ENCODE measurements at regions not wholly inside any gene's neighbourhood (a gene's known extent, or its start where the extent isn't known, plus 50 kb on each side); places are given as distances from the start of the nearest gene placed in this dataset.

DNA sequence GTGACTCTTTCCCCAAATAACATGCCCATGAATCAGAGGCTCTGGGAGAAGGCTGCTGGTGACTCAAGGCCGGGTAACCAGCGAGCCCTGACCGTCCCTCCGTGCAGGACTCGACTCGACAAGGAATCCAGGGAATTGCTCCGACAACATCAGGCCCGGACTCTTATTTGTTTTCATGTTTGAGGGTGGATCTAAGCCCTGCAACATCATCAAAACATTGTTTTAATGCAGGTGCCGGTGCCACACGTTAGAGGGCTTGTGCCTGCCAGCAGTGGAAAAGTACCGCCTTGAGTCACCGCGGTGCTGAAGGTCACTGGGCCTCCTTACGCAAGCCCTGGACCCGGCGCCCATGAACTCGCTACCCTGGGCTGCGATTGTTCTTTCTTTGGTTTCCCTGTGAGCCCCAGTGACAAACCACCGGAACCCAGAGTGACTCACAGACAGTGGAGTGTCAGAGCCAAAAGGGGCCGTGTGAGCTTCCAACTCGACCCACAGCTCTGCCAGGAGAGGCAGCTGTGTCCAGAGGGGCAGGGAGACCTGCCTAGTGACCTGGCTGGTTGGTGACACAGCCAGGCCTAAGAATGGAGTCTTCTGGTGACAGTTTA, 139.4 kb upstream of the SHH start:
- no peaks in the 10 kb centered on the region for H3K36me3 ChIP-seq
- H3K27me3 ChIP-seq: no peaks in the 10 kb centered on the region
- no peak overlapping the region for H3K27ac ChIP-seq
- 69% methylated on average over 21 of the region's 21 CpGs for WGBS
- H3K4me3 ChIP-seq: no peak overlapping the region
- TF ChIP-seq POLR2A (IDR thresholded peaks at IDR 0.05): no peak
- TF ChIP-seq EP300 (IDR thresholded peaks at IDR 0.05): no peak
- TF ChIP-seq CTCF (IDR thresholded peaks at IDR 0.05): no peak
- no peak for TF ChIP-seq POLR2AphosphoS5 (IDR thresholded peaks at IDR 0.05)
- no peak for DNase-seq (ENCODE audit: low spot score in 2 of 2)
- H3K4me1 ChIP-seq: no peaks in the 10 kb centered on the region
- no peaks in the 10 kb centered on the region for H3K9me3 ChIP-seq

- 92% methylated on average over 13 of the region's 14 CpGs for WGBS
- Histone ChIP-seq H3K27me3 (no peaks in the 10 kb centered on the region), H3K9me3 (no peaks in the 10 kb centered on the region), H3K4me3 (no peak overlapping the region), H3K4me1 (no peaks in the 10 kb centered on the region), H3K36me3 (no peaks in the 10 kb centered on the region), H3K27ac (no peak overlapping the region)
- TF ChIP-seq EP300 (IDR thresholded peaks at IDR 0.05) (no peak), POLR2AphosphoS5 (IDR thresholded peaks at IDR 0.05) (no peak), CTCF (IDR thresholded peaks at IDR 0.05) (no peak), POLR2A (IDR thresholded peaks at IDR 0.05) (no peak)
- no peak for DNase-seq (ENCODE audit: low spot score in 2 of 2)
Observed at GRCh38 chr7:155950898-155951553, 138.8 kb upstream of the SHH start.

- Histone ChIP-seq H3K4me3 (no peak overlapping the region), H3K27me3 (no peaks in the 10 kb centered on the region), H3K27ac (no peak overlapping the region), H3K36me3 (no peaks in the 10 kb centered on the region), H3K4me1 (no peaks in the 10 kb centered on the region), H3K9me3 (no peaks in the 10 kb centered on the region)
- DNase-seq (ENCODE audit: low spot score in 2 of 2): no peak
- WGBS: 86% methylated on average over 10 of the region's 10 CpGs
- TF ChIP-seq POLR2A (IDR thresholded peaks at IDR 0.05): no peak
- no peak for TF ChIP-seq EP300 (IDR thresholded peaks at IDR 0.05)
- TF ChIP-seq CTCF (IDR thresholded peaks at IDR 0.05): no peak
- TF ChIP-seq POLR2AphosphoS5 (IDR thresholded peaks at IDR 0.05): no peak
Observed at GRCh38 chr7:155948845-155949244, 136.6 kb upstream of the SHH start.

DNA sequence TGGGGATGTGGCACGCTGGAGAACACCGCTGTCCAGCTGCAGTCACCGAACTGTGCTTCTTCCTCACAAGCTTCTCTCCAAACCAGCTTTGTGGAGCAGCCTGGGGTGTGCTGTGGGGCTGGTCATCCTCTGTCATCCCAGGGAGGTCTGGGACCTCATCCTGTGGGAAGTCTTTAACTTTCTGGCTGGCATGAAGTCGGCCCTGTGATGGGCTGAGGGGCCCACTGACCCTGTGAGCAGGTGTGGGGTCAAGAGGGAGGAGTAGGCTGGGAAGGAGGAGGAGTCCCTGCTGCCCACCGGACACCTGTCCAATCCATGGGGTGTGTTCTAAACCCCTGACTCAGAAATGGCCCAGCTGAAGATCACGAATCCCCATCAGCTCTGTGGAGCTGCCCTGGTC, 136.2 kb upstream of the SHH start:
- no peak for DNase-seq (ENCODE audit: low spot score in 2 of 2)
- Histone ChIP-seq H3K4me1 (no peaks in the 10 kb centered on the region), H3K36me3 (no peaks in the 10 kb centered on the region), H3K27me3 (no peaks in the 10 kb centered on the region), H3K9me3 (no peaks in the 10 kb centered on the region), H3K4me3 (no peak overlapping the region), H3K27ac (no peak overlapping the region)
- TF ChIP-seq POLR2AphosphoS5 (IDR thresholded peaks at IDR 0.05): no peak
- TF ChIP-seq POLR2A (IDR thresholded peaks at IDR 0.05): no peak
- TF ChIP-seq CTCF (IDR thresholded peaks at IDR 0.05): no peak
- no peak for TF ChIP-seq EP300 (IDR thresholded peaks at IDR 0.05)
- 80% methylated on average over 5 of the region's 6 CpGs for WGBS

DNA sequence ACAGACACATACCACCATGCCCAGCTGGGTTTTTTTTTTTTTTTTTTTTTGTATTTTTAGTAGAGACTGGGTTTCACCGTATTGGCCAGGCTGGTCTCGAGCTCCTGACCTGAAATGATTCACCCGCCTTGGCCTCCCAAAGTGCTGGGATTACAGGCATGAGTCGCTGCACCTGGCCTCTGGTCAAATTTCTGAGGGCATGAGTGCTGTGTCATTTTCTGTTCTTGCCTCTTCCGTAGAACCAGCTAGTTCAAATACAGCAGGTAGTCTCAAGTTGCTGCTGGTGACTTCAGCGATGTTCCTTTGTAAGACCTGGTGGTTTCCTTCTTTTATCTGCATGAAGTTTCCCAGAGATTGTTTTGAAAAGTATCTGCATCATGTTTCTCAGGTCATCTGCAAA, 134.8 kb upstream of the SHH start:
- Histone ChIP-seq H3K4me3 (no peak overlapping the region), H3K27me3 (no peaks in the 10 kb centered on the region), H3K27ac (no peak overlapping the region), H3K36me3 (no peaks in the 10 kb centered on the region), H3K9me3 (no peaks in the 10 kb centered on the region), H3K4me1 (no peaks in the 10 kb centered on the region)
- 87% methylated on average over 6 of the region's 6 CpGs for WGBS
- DNase-seq (ENCODE audit: low spot score in 2 of 2): no peak
- TF ChIP-seq CTCF (IDR thresholded peaks at IDR 0.05): no peak
- TF ChIP-seq POLR2AphosphoS5 (IDR thresholded peaks at IDR 0.05): no peak
- no peak for TF ChIP-seq POLR2A (IDR thresholded peaks at IDR 0.05)
- no peak for TF ChIP-seq EP300 (IDR thresholded peaks at IDR 0.05)

All from suprapubic skin (tissue), 4 donors.